GM23338 (cell line): ENCODE measurements at regions not wholly inside any gene's neighbourhood (a gene's known extent, or its start where the extent isn't known, plus 50 kb on each side); places are given as distances from the start of the nearest gene placed in this dataset.

Source experiments
- ATAC-seq: fragments of 200-7000 bp; cut with Tn5 transposase; 3 replicates; pipeline ENCODE4 v1.9.1; 2020
- DNase-seq: peaks from one replicate; pipeline ENCODE4 v3.0.0-alpha.2; 2015; ENCODE audit warnings: low spot score
- H2AFZ ChIP-seq: fragments of 200-600 bp; sonication (generic); 2 replicates; pipeline ENCODE4 v1.8.0; 2016; ENCODE audit warnings: antibody characterized with exemption, mild to moderate bottlenecking, moderate library complexity
- H3F3A ChIP-seq: fragments of 200-600 bp; sonication (generic); replicated peaks from 2 replicates; pipeline ENCODE4 v1.8.0; 2017; ENCODE audit warnings: antibody characterized with exemption, mixed run types, low read depth
- H3K27ac ChIP-seq: fragments of 200-600 bp; sonication (generic); 2 replicates; pipeline ENCODE4 v1.6.1; 2016; ENCODE audit warnings: low read depth
- H3K27me3 ChIP-seq: fragments of 200-600 bp; sonication (generic); 2 replicates; pipeline ENCODE4 v1.8.0; 2016; ENCODE audit warnings: mild to moderate bottlenecking, mixed run types, moderate library complexity; ENCODE audit not compliant: insufficient read depth
- H3K36me3 ChIP-seq: fragments of 200-600 bp; sonication (generic); 2 replicates; pipeline ENCODE4 v1.8.0; 2016; ENCODE audit warnings: mild to moderate bottlenecking; ENCODE audit not compliant: insufficient read depth
- H3K4me1 ChIP-seq: fragments of 200-600 bp; sonication (generic); 2 replicates; pipeline ENCODE4 v1.8.0; 2016; ENCODE audit warnings: mild to moderate bottlenecking, moderate library complexity; ENCODE audit not compliant: insufficient read depth
- H3K4me2 ChIP-seq: fragments of 200-600 bp; sonication (generic); 2 replicates; pipeline ENCODE4 v1.7.1; 2017; ENCODE audit warnings: mixed run types
- H3K4me3 ChIP-seq: fragments of 200-600 bp; sonication (generic); 2 replicates; pipeline ENCODE4 v1.6.1; 2016; ENCODE audit warnings: mixed run types
- H3K79me2 ChIP-seq: fragments of 200-600 bp; sonication (generic); replicated peaks from 2 replicates; pipeline ENCODE4 v1.8.0; 2017; ENCODE audit warnings: mild to moderate bottlenecking; ENCODE audit not compliant: insufficient read depth
- H3K9me2 ChIP-seq: fragments of 200-600 bp; sonication (generic); 2 replicates; pipeline ENCODE4 v1.8.0; 2017; ENCODE audit not compliant: insufficient read depth
- H4K20me1 ChIP-seq: fragments of 200-600 bp; sonication (generic); replicated peaks from 2 replicates; pipeline ENCODE4 v1.8.0; 2017; ENCODE audit warnings: mild to moderate bottlenecking; ENCODE audit not compliant: insufficient read depth
- H3K27ac Mint-ChIP-seq: 2 replicates; pipeline ENCODE4 v1.8.0; 2020; ENCODE audit warnings: inconsistent platforms, mild to moderate bottlenecking, moderate library complexity, mixed read lengths
- H3K27me3 Mint-ChIP-seq: 3 replicates; pipeline ENCODE4 v1.8.0; 2022; ENCODE audit warnings: low read depth, mild to moderate bottlenecking, moderate library complexity, mixed read lengths, inconsistent platforms; ENCODE audit not compliant: insufficient read depth, poor library complexity
- H3K36me3 Mint-ChIP-seq: 3 replicates; pipeline ENCODE4 v1.8.0; 2021; ENCODE audit warnings: low read depth, mild to moderate bottlenecking, inconsistent platforms, moderate library complexity, mixed read lengths
- H3K4me1 Mint-ChIP-seq: 3 replicates; pipeline ENCODE4 v1.8.0; 2020; ENCODE audit warnings: mild to moderate bottlenecking, inconsistent platforms, mixed read lengths
- H3K4me3 Mint-ChIP-seq: 3 replicates; pipeline ENCODE4 v1.8.0; 2021; ENCODE audit warnings: moderate library complexity, mild to moderate bottlenecking, inconsistent platforms, mixed read lengths
- H3K9me3 Mint-ChIP-seq: 3 replicates; pipeline ENCODE4 v1.8.0; 2020; ENCODE audit warnings: moderate library complexity, mild to moderate bottlenecking, inconsistent platforms, mixed read lengths
- CREB1 ChIP-seq: fragments of 250-450 bp; sonication (Bioruptor Pico); IDR thresholded peaks from 2 replicates; pipeline ENCODE4 v1.5.0; 2020; ENCODE audit warnings: low read depth, mild to moderate bottlenecking, moderate library complexity
- EZH2 ChIP-seq: fragments of 200-600 bp; sonication (generic); IDR thresholded peaks from one replicate; pipeline ENCODE4 v1.8.0; 2017; ENCODE audit warnings: antibody characterized with exemption, mild to moderate bottlenecking, low read depth; ENCODE audit not compliant: unreplicated experiment
- NANOG ChIP-seq: IDR thresholded peaks from 2 replicates; pipeline ENCODE4 v1.6.1; 2016; ENCODE audit warnings: antibody characterized with exemption, borderline replicate concordance
- POLR2AphosphoS5 ChIP-seq: IDR thresholded peaks from 2 replicates; pipeline ENCODE4 v1.6.1; 2016; ENCODE audit warnings: antibody characterized with exemption, low read depth
- STAT1 ChIP-seq: IDR thresholded peaks from one replicate; pipeline ENCODE4 v1.6.1; 2016; ENCODE audit warnings: antibody characterized with exemption; ENCODE audit not compliant: unreplicated experiment
- ZNF114 ChIP-seq: fragments of 250-450 bp; sonication (Bioruptor Pico); IDR thresholded peaks from 2 replicates; pipeline ENCODE4 v1.5.0; 2020; ENCODE audit warnings: mild to moderate bottlenecking, moderate library complexity
- TF ChIP-seq, protein P1 (sequence below), 2 experiments: fragments of 200-600 bp in 1 of 2; sonication (generic) in 1 of 2; conservative IDR thresholded peaks; 2 replicates each; pipeline versions ENCODE4 v1.5.1 to v1.6.1; 2016 to 2017; ENCODE audit warnings: antibody characterized with exemption in 2 of 2, low read depth in 2 of 2, mild to moderate bottlenecking in 2 of 2, moderate library complexity in 1 of 2
- TF ChIP-seq, protein P2 (sequence below): IDR thresholded peaks from one replicate; pipeline ENCODE4 v1.6.1; 2018; ENCODE audit warnings: antibody characterized with exemption; ENCODE audit not compliant: unreplicated experiment
- TF ChIP-seq, protein P3 (sequence below): fragments of 250-450 bp; sonication (Bioruptor Pico); IDR thresholded peaks from 2 replicates; pipeline ENCODE4 v1.5.0; 2020; ENCODE audit warnings: mild to moderate bottlenecking, moderate library complexity

DNA sequence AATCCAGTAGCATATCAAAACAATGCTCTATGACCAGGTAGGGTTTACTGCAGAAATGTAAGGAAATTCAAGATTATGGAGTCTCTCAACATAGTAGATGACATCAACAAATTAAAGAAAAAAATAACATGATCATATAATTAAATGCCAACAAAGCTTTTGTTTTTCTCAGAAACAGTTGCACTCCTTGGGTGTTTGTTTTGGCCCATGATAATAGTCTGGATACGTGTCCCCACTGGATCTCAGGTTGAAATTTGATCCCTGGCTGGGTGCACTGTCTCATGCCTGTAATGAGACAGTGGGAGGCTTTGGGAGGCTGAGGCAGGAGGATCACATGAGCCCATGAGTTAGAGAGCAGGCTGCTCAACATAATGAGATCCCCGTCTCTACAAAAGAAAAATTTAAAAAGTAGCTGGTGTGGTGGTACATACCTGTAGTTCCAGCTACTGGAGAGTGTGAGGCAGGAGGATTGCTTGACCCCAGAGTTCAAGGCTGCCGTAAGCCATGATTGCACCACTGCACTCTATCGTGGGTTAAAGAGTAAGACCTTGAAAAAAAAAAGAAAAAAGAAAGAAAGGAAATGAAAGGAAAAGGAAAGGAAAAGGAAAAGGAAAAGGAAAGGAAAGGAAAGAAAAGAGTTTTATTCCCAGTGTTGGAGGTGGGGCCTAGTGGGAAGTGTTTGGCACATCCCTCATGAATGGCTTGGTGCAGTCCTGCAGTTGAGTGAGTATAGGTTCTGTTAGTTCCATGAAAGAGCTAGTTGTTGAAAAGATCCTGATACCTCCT is 53.3 kb upstream of the FOXB1 start:
- no peaks in the 10 kb centered on the region for H3K79me2 ChIP-seq
- ATAC-seq (no peak), DNase-seq (no peak)
- no peak overlapping the region for H3K4me3 ChIP-seq
- peaks cover 7% of the 10 kb centered on the region; the same call in 1 of the 2 replicates for H3K4me1 ChIP-seq
- Mint-ChIP-seq H3K27ac (no peak overlapping the region), H3K4me1 (peaks cover 11% of the 10 kb centered on the region), H3K27me3 (no peaks in the 10 kb centered on the region), H3K36me3 (no peaks in the 10 kb centered on the region), H3K4me3 (no peak overlapping the region), H3K9me3 (no peaks in the 10 kb centered on the region)
- H3K4me2 ChIP-seq = no peak overlapping the region
- H4K20me1 ChIP-seq = no peaks in the 10 kb centered on the region
- no peaks in the 10 kb centered on the region for H3K27me3 ChIP-seq
- H3K27ac ChIP-seq = no peak overlapping the region
- no peak overlapping the region for H2AFZ ChIP-seq
- TF ChIP-seq EZH2 (no peak), POLR2AphosphoS5 (no peak), ZNF114 (no peak), STAT1 (no peak), NANOG (no peak), CREB1 (CRISPR knock-in tag) (no peak)
- TF ChIP-seq, protein P1, sequence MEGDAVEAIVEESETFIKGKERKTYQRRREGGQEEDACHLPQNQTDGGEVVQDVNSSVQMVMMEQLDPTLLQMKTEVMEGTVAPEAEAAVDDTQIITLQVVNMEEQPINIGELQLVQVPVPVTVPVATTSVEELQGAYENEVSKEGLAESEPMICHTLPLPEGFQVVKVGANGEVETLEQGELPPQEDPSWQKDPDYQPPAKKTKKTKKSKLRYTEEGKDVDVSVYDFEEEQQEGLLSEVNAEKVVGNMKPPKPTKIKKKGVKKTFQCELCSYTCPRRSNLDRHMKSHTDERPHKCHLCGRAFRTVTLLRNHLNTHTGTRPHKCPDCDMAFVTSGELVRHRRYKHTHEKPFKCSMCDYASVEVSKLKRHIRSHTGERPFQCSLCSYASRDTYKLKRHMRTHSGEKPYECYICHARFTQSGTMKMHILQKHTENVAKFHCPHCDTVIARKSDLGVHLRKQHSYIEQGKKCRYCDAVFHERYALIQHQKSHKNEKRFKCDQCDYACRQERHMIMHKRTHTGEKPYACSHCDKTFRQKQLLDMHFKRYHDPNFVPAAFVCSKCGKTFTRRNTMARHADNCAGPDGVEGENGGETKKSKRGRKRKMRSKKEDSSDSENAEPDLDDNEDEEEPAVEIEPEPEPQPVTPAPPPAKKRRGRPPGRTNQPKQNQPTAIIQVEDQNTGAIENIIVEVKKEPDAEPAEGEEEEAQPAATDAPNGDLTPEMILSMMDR (conservative IDR thresholded peaks at IDR 0.05; ENCODE audit: low read depth in 2 of 2) = no peak
- TF ChIP-seq, protein P2, sequence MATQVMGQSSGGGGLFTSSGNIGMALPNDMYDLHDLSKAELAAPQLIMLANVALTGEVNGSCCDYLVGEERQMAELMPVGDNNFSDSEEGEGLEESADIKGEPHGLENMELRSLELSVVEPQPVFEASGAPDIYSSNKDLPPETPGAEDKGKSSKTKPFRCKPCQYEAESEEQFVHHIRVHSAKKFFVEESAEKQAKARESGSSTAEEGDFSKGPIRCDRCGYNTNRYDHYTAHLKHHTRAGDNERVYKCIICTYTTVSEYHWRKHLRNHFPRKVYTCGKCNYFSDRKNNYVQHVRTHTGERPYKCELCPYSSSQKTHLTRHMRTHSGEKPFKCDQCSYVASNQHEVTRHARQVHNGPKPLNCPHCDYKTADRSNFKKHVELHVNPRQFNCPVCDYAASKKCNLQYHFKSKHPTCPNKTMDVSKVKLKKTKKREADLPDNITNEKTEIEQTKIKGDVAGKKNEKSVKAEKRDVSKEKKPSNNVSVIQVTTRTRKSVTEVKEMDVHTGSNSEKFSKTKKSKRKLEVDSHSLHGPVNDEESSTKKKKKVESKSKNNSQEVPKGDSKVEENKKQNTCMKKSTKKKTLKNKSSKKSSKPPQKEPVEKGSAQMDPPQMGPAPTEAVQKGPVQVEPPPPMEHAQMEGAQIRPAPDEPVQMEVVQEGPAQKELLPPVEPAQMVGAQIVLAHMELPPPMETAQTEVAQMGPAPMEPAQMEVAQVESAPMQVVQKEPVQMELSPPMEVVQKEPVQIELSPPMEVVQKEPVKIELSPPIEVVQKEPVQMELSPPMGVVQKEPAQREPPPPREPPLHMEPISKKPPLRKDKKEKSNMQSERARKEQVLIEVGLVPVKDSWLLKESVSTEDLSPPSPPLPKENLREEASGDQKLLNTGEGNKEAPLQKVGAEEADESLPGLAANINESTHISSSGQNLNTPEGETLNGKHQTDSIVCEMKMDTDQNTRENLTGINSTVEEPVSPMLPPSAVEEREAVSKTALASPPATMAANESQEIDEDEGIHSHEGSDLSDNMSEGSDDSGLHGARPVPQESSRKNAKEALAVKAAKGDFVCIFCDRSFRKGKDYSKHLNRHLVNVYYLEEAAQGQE = no peak
- TF ChIP-seq, protein P3, sequence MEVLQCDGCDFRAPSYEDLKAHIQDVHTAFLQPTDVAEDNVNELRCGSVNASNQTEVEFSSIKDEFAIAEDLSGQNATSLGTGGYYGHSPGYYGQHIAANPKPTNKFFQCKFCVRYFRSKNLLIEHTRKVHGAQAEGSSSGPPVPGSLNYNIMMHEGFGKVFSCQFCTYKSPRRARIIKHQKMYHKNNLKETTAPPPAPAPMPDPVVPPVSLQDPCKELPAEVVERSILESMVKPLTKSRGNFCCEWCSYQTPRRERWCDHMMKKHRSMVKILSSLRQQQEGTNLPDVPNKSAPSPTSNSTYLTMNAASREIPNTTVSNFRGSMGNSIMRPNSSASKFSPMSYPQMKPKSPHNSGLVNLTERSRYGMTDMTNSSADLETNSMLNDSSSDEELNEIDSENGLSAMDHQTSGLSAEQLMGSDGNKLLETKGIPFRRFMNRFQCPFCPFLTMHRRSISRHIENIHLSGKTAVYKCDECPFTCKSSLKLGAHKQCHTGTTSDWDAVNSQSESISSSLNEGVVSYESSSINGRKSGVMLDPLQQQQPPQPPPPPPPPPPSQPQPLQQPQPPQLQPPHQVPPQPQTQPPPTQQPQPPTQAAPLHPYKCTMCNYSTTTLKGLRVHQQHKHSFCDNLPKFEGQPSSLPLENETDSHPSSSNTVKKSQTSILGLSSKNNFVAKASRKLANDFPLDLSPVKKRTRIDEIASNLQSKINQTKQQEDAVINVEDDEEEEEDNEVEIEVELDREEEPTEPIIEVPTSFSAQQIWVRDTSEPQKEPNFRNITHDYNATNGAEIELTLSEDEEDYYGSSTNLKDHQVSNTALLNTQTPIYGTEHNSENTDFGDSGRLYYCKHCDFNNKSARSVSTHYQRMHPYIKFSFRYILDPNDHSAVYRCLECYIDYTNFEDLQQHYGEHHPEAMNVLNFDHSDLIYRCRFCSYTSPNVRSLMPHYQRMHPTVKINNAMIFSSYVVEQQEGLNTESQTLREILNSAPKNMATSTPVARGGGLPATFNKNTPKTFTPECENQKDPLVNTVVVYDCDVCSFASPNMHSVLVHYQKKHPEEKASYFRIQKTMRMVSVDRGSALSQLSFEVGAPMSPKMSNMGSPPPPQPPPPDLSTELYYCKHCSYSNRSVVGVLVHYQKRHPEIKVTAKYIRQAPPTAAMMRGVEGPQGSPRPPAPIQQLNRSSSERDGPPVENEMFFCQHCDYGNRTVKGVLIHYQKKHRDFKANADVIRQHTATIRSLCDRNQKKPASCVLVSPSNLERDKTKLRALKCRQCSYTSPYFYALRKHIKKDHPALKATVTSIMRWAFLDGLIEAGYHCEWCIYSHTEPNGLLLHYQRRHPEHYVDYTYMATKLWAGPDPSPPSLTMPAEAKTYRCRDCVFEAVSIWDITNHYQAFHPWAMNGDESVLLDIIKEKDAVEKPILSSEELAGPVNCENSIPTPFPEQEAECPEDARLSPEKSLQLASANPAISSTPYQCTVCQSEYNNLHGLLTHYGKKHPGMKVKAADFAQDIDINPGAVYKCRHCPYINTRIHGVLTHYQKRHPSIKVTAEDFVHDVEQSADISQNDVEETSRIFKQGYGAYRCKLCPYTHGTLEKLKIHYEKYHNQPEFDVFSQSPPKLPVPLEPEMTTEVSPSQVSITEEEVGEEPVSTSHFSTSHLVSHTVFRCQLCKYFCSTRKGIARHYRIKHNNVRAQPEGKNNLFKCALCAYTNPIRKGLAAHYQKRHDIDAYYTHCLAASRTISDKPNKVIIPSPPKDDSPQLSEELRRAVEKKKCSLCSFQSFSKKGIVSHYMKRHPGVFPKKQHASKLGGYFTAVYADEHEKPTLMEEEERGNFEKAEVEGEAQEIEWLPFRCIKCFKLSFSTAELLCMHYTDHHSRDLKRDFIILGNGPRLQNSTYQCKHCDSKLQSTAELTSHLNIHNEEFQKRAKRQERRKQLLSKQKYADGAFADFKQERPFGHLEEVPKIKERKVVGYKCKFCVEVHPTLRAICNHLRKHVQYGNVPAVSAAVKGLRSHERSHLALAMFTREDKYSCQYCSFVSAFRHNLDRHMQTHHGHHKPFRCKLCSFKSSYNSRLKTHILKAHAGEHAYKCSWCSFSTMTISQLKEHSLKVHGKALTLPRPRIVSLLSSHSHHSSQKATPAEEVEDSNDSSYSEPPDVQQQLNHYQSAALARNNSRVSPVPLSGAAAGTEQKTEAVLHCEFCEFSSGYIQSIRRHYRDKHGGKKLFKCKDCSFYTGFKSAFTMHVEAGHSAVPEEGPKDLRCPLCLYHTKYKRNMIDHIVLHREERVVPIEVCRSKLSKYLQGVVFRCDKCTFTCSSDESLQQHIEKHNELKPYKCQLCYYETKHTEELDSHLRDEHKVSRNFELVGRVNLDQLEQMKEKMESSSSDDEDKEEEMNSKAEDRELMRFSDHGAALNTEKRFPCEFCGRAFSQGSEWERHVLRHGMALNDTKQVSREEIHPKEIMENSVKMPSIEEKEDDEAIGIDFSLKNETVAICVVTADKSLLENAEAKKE (CRISPR knock-in tag) = no peak
- H3K9me2 ChIP-seq = no peaks in the 10 kb centered on the region
- no peaks in the 10 kb centered on the region for H3K36me3 ChIP-seq
- H3F3A ChIP-seq = no peaks in the 10 kb centered on the region
